ENCODE measurements at regions not wholly inside any gene's neighbourhood (a gene's known extent, or its start where the extent isn't known, plus 50 kb on each side); places are given as distances from the start of the nearest gene placed in this dataset.

GRCh38 chrX:20802036-20802435, 535.3 kb upstream of the RPS6KA3 start:
- TF ChIP-seq POLR2A (IDR thresholded peaks at IDR 0.05) (no peak), POLR2AphosphoS5 (IDR thresholded peaks at IDR 0.05) (no peak)

Measured in spleen (tissue), 3 donors.